Activated CD4-positive, alpha-beta T cell treated with anti-CD3 and anti-CD28 coated beads, Interleukin-2, Interleukin-4, amounts not matched to agents 100 ng/mL and 50 ng/mL, durations not matched to agents 16 hours and 8 hours (primary cell): ENCODE measurements at regions not wholly inside any gene's neighbourhood (a gene's known extent, or its start where the extent isn't known, plus 50 kb on each side); places are given as distances from the start of the nearest gene placed in this dataset.

Experiments used
- DNase-seq: peaks from one replicate; pipeline ENCODE4 v3.0.0-alpha.2; 2020; ENCODE audit warnings: low spot score

- DNase-seq: no peak
Measured at GRCh38 chr14:47833011-47833410, 157.6 kb upstream of the MDGA2 start.

- DNase-seq: no peak
Measured at GRCh38 chr14:47826809-47827208, 151.4 kb upstream of the MDGA2 start.

GRCh38 chr14:47822326-47822725 lies 146.9 kb upstream of the MDGA2 start:
- no peak for DNase-seq

GRCh38 chr14:47821135-47821534 lies 145.7 kb upstream of the MDGA2 start:
- no peak for DNase-seq

GRCh38 chr14:47790477-47790876 lies 115.1 kb upstream of the MDGA2 start:
- DNase-seq: no peak

- no peak for DNase-seq
Measured at GRCh38 chr14:47785058-47785457, 109.7 kb upstream of the MDGA2 start.

GRCh38 chr14:47778631-47779030 lies 103.2 kb upstream of the MDGA2 start:
- DNase-seq: no peak

GRCh38 chr14:47772652-47773051 lies 97.2 kb upstream of the MDGA2 start:
- DNase-seq: no peak

GRCh38 chr14:47763188-47763854 lies 87.9 kb upstream of the MDGA2 start:
- no peak for DNase-seq

GRCh38 chr14:47746986-47747385 lies 71.6 kb upstream of the MDGA2 start:
- DNase-seq: no peak

GRCh38 chr14:47744155-47744554 lies 68.8 kb upstream of the MDGA2 start:
- DNase-seq: no peak

- DNase-seq: no peak
Measured at GRCh38 chr14:47739541-47739940, 64.1 kb upstream of the MDGA2 start.

GRCh38 chr14:47730296-47730695 lies 54.9 kb upstream of the MDGA2 start:
- DNase-seq: no peak
